C1 segment of cervical spinal cord (tissue), 14 donors: ENCODE measurements at regions not wholly inside any gene's neighbourhood (a gene's known extent, or its start where the extent isn't known, plus 50 kb on each side); places are given as distances from the start of the nearest gene placed in this dataset.

ENCODE experiments used
- DNase-seq, 14 donors: peaks; one replicate each; lab custom pipeline; 2025; lab: John Stamatoyannopoulos, UW

DNA sequence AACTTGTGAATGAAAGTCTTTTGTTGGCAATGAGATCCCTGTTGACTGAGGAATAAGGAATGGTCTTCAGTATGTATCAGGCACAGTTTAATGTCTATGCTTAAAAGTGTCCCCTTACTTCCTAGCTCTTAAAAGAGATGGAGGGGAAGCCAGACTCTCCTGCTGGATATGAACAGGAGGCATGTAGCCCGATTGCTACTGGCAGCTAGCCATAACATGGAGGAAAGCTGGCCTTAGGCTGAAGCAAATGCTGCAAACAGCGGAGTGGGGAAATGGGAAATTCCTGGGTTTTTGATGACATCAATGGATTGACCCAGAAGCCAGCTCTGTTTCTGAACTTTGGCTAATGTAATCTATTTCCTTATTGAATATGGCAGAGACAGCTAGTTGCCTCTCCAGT, 266.1 kb downstream of the SLC4A3 start:
- DNase-seq = no peak

DNA sequence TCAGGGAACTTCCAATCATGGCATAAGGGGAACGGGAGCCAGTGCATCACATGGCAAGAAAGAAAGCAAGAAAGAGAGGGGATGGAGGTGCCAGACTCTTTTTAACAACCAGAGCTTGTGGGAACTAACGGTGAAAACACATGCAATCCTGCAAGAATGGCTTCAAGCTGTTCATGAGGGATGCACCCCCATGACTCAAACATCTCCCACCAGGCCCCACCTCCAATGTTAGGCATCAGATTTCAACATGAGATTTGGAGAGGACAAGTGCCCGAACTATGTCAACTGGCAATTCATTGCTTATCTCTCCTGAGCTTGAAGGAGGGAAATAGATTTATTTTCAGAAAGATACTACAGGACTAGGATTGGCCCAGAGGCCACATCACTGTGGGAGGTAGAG, 270.0 kb downstream of the SLC4A3 start:
- DNase-seq = no peak

DNA sequence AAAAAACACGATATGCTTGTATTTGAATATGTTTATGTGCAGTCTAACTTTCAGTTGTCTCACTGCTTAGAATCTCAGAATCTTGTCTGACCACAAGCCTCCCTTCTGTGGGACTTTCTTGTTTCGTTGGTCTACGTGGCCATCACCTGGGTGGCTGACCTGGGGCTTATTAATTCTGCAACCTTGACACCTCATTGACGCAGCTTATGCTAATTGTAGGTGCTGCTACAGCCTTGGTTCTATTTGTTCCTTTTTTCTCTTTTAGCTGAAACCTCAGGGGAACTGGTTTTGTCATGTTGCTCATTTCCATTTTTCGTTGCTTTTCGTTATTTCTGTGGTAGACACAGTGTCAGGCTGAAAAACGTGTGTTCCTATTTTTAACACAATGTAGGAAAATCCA, 273.7 kb downstream of the SLC4A3 start:
- DNase-seq = no peak

DNA sequence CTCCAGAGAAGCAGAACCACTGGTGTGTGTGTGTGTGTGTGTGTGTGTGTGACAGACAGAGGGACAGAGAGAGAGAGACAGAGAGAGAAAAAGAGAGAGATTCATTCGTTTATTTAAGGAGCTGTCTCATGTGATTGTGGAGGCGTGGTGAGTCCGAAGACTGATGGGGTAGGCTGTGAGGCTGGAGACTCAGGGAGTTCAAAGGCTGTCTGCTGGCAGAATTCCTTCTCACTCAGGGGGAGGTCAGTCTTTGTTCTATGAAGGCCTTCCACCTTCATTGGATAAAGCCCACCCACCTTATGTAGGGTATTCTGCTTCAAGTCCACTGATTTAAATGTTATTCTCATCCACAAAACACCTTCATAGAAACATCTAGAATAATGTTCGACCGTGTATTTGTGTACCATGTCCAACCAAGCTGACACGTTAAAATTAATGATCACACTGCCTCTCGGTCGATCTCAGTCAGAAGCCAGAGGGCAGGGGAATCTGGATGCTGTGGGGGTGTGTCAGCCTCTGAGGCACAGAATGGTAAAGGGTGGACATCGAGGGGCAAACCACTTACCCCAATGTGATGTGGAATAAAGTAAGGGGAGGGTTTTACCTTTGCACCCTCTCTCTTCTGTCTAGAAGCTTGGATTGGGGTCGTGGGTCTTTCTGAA, 275.6 kb downstream of the SLC4A3 start:
- DNase-seq = no peak

DNA sequence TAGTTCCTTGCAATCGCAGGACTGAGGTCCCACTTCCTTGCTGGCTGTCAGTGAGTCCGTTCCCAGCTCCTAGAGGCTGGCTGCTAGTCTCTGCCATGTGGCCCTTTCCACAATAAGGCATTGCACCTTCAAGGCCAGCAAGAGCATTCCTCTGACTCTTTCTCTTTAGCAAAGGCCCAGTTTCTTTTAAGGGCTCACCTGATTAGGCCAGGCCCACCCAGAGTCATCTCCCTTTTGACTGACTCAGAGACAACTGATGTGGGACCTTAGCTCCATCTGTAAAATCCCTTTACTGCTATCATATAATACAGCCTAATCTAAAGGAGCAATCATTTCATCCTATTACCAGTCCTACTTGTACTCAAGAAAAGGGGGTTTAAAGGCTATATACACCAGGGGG, 278.2 kb downstream of the SLC4A3 start:
- DNase-seq = no peak

DNA sequence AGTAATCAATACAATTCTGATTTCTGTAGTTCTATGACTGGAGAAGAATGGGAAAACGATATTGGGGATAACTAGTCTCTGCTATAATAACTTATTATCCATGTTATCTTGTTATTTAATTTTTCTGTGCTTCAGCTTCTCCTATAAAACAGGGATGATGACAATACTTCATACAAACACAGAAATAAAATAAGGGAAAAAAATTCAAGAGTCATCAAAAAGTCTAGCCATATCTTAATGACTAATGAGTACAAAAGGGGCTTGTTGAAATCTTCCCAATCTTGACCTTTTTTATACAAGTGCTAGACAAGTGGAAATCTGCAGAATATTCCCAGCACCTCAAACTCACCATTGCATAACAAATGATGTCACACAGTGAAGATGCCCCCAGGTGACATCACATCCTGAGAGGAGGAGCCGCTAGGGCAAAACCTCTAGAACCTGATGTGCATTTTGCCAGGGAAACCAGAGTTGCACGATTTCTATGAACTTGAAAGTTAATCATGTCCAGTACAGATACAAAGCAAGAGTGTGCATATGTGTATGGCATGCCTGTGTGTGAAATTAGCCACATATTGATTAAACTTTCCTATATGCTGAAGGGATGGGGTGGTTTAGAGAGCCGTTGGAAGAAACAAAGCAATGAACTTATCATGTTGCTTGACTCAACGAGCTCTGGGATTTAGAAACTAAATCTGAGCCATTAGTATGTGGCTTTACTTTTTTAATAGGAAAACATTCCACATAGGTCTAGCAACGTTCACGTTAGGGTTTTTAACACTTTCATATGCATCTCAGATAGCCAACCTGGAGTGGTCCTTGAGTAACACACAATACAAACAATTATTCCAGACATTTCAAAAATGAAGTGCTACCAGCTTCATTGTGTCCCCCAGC, 278.9 kb downstream of the SLC4A3 start:
- no peak for DNase-seq

DNA sequence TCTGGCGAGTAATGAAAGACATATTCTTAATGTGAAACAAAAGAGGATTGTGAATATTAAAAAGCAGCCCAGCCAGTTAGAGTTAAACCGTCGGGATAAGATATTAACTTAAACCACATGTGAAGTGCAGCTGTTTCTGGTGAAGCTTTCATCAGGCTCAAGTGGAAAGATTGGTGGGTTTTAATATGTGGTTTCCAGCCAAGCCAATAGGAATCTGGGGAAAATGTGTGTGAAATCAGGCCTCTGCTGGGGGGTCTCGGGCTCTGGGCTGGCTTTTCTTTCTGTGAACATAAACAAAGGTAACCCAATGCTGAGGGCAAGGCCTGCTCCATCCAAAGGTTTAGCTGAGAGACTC, 279.6 kb downstream of the SLC4A3 start:
- DNase-seq = no peak

DNA sequence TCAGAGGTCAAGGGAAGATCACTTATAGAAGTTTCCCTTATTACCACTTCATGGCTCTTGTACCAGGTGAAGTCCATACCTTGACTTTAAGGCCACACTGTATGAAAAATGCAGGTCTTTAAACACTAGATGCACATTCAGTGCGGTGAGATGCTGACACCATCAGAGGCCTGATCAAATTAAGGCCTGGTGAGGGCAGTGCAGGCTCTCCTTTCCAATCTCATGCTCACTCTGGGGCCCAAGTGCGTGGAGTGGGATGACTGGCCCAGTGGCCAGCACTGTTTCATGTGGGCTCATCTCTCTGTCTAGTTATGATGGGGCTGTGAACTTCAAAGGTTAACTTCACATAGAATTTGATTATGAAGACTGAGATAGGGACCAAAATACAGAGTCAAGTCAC, 281.1 kb downstream of the SLC4A3 start:
- no peak for DNase-seq

DNA sequence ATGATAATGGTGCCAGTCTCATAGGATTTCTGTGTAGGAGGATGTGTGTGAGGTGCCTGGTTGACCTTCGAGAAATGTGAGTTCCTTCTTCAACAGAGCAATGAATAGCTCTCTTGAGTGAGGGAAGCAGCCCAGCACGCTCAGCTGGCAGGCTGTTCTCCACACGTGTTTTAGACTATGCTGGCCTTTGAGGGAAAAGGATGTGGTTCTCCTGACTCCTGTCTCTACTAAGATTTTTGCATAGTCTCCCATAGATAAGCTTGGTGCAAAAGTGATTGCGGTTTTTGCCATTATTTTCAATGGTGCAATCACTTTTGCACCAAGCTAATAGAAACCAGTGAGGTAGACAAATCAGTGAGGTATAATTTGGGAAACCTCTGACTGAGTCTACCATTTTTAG, 284.1 kb downstream of the SLC4A3 start:
- no peak for DNase-seq

DNA sequence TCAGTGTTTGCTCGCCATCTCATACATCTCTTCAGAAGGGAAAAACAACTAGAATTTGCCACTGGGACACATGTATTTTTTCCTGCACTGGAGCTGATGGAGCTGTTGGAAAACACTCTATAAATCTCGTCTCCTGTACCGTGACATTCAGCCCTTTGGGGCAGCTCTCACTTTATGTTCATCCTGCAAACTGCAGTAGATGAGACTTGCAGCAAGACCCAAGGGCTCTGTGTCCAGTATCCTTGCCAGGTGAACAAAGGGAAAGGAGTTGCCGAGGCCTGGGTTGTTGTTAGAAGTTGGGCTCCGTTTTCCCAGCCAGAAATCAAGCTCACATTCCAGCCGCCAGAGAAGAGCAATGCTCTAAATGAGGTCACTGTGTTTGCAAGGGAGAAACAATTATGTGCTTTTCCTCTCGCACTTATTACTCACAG, 285.1 kb downstream of the SLC4A3 start:
- peak in 2 of 14 donors; percentile 9 to 13 for DNase-seq

DNA sequence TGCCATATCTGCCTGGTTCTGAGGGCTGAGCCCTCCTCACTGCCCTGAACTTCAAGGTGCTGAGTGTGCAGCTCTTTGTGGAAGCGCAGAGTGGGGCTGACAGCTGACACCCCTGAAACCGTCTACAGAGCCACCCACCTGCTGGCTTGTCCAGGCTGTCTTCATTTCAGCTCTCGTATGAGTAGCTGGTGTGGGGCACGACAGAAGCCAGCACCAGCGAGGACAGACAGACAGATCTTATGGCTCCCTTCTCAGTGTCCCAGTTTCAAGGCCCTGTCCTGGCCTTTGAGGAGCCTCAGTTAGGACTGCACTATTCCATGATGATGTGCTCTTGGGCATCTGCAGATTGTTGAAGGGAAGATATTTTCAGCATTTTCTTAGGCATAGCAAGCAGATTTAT, 287.1 kb downstream of the SLC4A3 start:
- DNase-seq = no peak

DNA sequence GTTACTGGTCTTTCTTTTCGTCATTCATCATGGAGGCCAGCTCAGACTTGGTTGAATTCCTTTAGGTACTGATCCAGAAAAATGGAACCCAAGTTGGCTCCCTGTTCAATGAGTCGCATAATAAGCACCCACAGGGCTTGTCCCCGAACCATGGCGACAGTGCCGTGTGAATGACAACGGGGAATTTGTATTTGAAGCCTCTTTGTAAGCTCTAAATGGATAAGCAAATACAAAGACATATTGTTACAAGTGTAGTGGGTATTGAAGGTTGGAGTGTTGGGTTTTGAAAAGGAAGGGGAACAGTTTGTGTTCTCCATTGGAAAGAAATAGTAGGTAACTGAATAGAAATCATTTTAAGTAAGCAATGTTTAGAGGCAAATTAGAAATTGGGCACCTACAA, 288.9 kb downstream of the SLC4A3 start:
- DNase-seq = no peak

DNA sequence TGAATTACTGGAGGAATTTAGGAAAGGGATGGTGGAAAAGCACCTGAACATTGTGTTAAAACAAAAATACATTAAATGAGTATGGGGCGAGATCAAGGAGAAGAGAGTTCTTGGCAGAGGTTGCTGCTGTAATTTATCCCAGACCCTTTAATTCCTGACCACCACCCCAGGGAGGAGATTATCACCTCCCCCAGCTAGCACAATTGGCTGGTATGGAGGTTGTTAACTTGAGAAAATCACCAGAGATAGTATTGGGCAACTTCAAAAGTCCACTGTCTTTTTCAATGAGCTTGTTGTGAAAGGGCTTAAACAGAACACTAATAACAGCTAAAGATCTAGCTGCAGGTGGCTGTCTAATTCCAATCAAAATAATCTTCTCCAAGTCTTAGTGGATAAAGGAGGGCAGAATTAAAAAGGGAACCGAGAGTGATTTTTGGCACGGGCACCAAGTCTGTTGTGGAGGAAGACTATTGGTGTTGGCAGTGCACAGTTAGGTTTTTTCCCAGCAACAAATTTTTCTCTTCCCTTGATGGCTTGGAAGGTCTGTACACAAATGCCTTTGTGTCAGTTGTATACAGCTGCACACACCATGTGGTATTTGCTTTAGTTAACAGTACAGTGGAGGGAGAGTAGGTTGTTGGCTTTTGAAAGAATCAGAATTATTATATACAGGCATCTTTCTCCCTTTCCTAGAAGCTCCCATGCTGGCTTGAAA, 289.5 kb downstream of the SLC4A3 start:
- no peak for DNase-seq

DNA sequence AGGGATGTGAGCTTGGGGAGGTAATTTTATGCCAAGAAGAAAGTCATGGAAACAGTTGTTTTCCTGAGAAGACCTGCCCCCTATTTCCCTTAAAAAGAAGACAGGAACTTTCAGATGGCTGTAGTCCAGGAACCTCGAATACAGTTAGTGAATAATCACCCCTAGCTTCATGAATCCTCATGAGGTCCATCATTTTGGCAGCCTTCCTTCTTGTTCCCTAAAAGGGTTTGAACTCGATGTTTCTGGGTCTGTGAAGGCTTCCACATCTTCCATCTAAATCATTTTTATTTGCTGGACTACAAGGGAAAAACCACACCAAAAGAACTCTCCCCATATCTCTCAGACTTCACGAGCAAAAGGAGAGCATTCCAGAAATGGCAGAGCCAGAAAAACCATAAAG, 290.8 kb downstream of the SLC4A3 start:
- no peak for DNase-seq

DNA sequence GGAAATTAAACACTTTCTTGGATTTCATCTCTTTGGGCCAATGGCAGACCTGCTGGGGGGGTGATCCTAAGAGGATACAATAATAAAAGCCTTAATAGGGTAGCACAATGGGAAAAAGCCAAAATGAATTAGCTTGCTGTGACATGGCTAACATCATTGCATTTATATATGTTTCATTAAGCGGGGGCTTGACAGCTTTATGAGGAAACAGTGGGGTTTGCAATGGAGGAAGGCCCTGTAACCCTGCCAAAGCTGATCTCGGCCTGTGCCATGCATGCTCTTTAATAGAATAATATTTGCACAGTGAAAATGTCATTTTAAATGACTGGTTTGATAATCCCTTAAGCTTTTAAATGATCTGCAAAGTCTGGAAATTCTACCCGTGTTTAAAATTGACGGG, 291.5 kb downstream of the SLC4A3 start:
- no peak for DNase-seq

DNA sequence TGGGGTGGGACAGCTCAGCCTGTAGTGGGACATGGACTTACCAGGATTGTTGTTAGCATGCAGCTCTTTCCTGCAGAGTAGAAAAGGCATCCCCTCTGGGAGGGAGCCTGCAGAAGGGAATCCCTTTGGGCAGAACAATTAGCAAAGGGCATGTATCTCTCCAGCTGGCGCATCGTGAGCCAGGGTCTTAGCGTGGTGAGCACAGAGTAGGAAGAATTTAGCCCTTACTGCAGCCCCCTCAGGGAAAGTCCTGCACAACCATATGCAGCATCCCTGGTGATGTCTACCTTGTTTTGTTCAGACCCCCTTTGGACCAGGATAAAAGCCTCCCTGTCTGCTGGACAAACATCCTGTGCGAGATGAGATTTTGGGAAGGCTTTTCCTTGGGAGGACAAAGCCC, 292.1 kb downstream of the SLC4A3 start:
- no peak for DNase-seq

DNA sequence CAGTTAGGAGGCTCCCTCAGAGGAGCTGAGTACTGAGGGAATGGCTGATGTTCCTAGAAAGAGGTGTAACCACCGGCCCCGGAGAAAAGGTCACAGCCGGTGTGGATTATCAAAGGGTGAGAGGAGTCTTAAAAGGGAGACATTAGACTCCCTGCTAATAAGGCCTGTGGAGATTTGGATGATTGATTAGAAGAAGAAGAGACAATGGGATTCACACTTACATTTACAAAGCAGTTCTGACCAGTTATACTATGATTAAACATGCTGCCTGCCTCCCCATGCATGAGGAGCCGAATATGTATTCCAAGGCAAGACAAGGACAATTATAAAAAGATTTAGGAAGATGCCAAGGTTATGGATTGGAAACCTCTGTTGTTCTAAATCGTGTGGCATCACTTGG, 302.4 kb downstream of the SLC4A3 start:
- DNase-seq = no peak

DNA sequence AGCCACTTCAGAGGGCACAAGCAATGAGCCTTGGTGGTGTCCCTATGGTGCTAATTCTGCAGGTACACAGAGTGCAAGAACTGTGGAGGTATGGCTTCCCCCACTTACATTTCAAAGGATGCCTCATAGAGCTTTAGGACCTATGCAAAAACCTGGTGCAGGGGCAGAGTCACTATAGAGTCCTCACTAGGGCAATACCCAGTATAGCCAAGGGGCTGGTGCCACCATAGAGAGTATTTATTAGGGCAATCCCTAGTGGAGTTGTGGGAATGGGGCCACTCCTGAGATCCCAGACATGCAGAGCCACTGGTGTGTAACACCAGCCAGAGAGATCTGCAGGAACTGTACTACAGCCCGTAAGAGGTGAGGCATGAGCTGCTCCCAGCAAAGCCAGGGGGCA, 312.2 kb downstream of the SLC4A3 start:
- no peak for DNase-seq

DNA sequence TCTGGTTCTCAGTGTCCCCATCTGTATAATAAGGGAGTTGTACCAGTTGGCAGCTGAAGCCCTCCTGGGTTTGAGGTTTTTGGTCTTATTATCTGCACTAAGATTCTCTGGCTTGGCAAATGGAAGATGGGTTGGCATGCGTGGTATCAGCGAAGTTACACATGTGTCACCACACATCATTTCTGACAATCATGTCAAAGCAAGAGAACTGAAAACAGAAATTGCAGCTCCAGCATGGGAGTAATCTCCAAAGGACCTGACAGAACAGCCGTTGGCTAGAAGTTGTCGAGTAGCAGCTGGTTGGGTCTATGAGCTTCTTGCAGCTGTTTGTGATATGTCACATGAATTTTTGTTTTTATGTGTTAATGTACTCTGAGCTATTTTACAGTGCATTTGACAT, 317.4 kb downstream of the SLC4A3 start:
- DNase-seq = no peak

DNA sequence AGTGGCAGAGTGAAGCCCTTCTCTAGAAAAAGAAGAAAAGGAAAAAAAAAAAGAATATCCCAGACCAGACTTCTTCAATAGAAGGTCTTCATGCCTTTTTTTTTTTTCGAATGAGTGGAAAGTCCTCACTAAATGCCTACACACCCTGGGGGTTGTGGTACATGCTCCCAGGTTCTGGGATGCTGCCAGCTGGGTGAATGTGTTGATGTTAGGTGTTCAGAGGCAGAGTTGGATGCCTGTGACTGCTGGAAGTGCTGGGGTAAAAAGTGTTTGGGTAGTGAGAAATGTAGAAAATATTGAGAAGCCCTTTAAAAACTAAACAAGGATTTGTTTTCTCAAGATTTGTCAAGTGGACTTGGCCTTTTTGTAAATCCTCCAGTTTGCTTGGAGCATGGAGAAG, 318.6 kb downstream of the SLC4A3 start:
- no peak for DNase-seq

DNA sequence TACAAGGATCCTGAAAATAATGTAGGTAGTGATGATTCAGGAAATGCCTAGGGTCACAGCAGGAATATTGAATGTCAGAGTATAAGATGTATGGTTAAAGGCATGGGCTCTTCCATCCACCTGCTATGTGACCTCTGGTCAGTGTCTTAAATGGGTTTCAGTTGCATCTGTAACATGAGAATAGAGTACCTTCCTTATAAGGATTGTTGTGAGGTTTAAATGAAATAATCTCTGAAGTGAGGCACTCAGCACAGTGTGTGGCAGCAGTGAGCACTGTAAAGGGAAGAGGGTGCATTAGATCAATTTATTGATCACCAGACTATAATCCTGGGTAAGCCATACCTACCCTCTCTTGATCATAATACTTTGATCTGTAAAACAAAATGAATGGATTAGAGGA, 319.1 kb downstream of the SLC4A3 start:
- no peak for DNase-seq

DNA sequence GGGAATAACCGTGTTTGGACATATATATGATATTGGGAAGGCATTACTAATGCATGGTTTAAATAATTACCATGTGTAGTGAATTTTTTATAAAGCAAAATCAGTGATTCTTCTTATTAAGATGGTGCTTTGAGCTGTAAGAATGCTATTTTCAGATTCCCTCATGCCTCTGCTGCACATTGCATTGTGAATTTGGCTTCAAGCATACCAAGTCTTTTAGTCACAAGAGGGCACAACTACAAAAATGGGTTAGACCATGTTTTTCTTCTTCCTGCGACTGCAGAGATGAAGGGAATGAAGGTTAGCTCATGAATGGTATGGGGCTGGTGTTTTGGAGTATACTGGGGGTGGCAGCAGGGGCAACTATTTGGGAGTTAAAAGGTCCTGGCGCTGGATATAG, 320.1 kb downstream of the SLC4A3 start:
- no peak for DNase-seq

DNA sequence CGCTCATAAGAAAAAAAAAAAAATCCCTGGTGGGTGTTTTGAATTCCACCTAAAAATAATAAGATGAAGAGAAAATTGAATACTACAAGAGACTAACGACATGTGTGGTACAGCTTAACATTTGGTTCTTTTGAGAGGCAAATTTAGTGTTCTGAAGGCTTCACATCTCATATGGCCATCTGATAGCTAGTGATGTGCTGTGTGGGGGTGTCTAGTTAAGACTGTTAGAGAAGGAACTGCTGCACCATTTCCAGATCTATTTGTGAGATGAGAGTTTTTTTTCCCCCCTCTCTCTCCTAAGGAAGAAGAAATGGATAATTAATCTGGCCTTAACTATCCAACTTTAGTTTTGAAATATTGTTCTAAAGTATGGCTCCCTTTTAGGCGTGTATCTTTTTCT, 321.6 kb downstream of the SLC4A3 start:
- no peak for DNase-seq
